GM20431 (cell line): ENCODE measurements at regions not wholly inside any gene's neighbourhood (a gene's known extent, or its start where the extent isn't known, plus 50 kb on each side); places are given as distances from the start of the nearest gene placed in this dataset.

Experiments
- in situ Hi-C: fragments of 300-500 bp; cut with MseI, MboI; formaldehyde crosslinking; loops from one replicate; pipeline ENCODE4 v1.15.0; 2020; ENCODE audit warnings: low sequenced_read_pairs; ENCODE audit not compliant: unreplicated experiment

DNA sequence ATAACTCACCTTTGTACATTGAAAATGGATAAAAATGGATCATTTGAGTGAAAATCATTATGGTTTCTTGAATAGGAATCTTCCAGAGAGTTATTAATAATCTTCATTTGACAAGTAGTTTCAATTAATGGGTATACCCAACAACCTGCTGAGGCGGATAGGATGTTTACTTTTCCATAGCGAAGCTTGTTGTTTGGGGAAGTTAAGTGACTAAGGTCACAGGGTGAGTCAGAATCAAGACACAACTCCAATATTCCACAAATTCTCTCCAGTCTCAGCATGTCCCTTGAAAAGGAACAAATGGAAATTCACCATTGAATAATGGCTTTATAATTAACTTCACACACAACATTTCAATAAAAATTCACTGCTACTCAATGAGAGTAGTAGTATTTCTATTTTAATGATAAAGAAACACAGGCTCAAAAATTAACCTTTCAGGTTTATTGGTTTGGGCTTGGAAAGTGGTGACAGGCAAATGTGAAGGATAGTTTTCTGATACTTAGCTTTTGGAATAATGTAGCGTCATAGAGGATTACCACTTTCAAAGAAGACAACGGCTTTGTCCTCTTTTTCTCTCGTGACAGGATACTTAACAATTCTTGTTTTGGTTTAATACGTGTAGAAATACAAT, 211.3 kb downstream of the GPD2 start:
- in situ Hi-C loops: no loop called here

DNA sequence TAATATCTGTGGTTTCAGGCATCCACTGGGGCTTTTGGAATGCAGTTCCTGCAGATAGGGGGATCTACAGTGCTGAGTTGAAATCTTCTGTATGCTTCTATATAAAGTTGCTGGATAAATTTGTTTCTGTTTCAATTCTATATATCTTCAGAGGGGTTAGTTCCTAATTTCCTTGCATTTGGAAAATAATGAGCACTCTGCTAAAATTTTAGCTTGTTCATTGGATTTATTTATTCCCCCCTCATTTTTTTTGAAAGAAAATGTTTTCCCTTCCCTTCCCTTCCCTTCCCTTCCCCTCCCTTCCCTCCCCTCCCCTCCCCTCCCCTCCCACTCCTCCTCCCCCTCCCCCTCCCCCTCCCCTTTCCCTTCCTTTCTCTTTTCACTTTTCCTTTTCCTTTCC, 212.3 kb downstream of the GPD2 start:
- in situ Hi-C loops: no loop called here

DNA sequence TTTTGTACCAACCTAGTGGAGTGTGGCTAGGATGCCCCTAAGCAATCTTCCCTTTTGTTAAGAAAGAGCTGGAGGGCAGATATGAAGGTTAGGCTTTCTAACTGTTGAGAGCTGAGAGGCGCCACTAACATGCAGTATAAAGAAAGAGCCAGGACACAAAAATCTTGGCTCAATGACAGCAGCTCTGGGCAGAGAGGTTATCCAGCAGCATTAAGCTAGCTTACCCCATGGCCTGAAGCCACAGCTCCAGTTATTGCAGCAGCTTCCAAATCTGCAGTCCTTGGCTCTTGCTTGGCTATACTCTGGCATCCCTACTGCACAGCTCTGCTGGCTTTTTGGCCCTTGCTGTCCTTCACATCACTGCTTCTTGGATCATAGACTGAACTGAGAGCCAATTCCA, 213.4 kb downstream of the GPD2 start:
- in situ Hi-C loops: no loop called here

DNA sequence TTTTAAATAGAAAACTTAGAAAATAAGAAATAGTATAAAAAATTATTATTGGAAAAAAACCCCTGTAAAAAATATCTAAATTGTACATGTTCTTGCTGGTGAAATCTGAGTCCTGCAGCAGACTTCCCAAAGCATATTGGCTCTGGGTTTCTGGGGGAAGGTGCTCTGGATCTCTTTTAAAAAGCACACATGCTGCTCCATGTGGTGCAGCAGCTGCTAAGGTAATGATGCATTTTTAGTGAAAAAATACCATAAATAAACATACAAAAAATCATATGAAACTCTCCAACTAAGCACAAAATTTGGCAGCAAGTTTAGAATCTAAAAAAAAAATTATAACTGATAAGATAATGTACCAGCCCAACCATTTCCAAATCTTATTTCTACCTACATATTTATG, 216.5 kb downstream of the GPD2 start:
- in situ Hi-C loops: no loop called here

DNA sequence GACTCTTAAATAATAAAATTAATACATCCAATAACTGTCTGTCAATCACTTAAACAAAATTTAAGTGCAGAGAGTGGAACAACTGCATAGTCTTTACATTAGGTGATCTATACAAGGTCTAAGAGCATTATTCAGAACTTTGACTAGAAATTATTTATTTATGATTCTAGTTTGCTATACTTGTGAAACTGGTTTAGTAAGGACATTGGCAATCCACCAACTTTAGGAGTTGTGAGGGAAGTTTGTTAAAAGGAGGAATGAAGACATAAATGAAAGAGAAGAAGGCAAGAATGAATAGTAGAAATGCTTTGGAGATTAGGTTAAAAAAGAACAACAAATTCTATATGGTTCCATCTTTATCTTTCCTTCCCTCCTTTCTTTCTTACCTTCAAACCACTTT, 217.5 kb downstream of the GPD2 start:
- in situ Hi-C loops: no loop called here

DNA sequence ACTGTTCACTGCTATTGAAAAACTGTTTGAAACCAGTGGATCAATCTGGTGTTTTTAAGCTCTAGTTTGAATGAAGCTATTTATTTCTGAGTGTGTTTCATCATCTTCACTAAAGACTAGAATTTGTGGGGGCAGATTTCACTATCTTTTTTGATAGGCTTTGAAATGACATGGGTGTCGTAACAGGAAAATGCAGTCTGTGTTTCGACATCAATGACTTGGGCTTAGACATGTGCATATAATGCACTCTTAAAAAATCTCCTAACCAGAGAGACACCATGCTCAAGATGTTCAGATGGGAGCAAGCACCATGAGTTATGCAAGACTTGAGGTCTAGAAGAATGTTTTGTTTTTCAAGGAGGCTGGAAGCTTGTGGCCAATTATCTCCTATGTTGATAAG, 221.6 kb downstream of the GPD2 start:
- in situ Hi-C loops: no loop called here

DNA sequence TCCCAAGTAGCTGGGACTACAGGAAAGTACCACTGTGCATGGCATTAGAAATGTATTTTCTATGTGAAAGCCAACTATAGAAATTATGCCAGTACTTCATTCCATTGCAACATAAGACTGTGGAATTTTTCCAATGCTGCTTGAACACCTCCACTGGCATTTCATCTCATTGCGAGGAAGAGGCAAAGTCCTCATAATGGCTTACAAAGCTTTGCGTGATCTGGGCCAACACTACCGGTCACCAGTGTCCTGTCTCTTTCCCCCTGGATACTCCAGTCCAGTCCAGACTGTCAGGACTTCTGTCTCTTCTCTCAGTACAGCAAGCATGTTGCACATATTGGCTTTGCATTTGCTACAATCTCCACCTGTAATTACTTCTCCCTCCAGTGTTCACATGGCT, 223.5 kb downstream of the GPD2 start:
- in situ Hi-C loops: no loop called here

DNA sequence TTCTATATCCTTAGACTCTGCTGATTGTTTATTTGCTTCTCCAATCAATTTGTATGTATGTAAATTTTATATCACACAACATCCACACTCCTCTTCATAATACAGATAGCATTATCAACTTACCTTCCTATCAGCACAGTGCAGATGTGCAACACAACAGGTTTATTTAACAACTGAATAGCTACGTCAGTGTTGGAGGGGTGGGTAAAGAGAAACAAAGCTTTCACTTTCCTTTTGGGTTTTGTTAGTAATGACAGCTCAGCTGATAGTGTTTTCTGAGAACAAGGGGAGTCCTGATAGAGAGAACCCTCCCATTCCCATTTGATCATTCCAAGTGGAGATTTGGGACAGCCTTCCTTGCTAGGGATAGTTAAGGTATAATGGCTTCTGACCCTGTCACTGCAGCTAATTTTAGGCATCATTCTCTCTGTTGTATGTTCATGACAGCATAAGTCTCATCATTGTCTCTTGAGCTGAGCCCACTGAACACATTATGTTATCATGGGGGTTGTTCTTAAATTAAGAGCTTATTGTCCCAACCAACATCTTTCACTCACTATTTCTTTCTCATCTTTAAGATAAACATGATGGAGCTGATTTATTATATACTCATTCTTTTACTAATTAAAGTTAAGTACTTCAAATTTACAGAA, 227.7 kb downstream of the GPD2 start:
- in situ Hi-C loops: no loop called here

DNA sequence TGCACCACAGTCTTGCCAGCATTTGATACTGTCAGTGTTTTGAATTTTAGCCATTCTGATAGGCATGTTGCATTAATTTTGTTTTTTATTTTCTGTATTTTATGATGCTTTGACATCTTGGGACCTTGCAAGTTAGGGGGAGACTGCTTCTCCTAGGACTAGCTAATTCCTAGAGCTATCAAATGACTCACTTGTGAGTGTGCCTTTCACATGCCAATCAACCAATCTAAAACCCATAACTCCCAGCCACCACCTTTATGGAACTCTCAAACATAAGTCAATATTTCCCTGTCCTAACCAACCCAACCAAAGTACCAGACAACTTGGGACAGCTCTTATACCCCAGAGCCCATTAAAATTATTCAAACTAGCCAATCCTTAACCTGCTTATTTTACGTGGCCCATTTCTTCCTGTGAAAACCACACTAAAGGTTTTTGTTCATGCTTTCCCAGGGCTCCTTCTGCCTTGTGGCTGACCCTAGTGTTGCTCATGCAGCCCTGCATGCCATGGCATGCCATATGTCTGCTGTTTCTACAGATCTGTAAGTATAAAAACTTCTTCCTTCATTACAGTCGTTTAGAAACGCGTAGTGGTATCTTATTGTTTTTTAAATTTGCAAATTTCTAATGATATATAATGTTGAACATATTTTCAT, 230.1 kb downstream of the GPD2 start:
- in situ Hi-C loops: no loop called here

DNA sequence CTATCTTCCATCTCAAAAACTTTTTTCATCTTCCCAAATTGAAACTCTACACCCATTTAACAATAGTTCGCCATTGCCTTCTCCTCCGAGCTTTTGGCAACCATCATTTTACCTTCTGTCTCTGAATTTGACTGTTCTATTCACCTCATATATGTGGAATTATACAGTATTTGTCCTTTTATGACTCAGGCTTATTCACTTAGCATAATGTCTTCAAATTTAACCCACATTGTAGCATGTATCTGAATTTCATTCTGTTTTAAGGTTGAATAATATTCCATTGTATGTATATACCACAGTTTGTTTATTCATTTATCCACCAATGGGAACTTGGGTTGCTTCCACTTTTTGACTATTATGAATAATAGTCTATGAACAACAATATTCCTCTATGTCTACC, 233.9 kb downstream of the GPD2 start:
- in situ Hi-C loops: no loop called here

DNA sequence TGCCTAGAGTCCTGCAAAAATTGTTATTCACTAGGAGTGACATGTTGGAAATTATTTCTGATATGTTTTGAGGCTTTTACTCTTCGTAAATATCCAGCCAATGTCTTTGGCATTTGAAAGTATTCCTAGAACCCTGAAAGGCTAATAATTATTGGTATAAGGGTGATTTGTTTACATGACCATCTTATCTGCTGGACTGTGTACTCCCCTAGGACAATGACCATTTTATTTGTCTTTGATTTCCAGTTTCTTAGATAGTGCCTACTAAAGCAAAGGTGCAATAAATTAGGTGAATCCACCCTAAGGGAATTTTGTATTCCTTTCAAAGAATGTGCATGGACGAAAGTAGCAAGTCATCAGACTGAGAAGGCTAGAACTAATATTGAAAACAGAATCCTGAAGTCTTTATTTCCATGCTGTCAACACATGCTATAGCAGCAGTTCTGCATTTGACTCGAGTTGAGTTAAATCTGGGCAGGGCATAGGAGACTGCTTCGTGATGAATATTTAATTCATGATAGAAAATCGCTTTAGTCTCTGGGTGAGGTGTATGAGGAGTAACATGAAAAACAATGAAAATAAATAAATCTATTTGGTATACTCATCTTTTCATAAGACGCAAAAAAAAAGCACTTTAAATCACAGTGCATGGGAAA, 235.7 kb downstream of the GPD2 start:
- in situ Hi-C loops: no loop called here

DNA sequence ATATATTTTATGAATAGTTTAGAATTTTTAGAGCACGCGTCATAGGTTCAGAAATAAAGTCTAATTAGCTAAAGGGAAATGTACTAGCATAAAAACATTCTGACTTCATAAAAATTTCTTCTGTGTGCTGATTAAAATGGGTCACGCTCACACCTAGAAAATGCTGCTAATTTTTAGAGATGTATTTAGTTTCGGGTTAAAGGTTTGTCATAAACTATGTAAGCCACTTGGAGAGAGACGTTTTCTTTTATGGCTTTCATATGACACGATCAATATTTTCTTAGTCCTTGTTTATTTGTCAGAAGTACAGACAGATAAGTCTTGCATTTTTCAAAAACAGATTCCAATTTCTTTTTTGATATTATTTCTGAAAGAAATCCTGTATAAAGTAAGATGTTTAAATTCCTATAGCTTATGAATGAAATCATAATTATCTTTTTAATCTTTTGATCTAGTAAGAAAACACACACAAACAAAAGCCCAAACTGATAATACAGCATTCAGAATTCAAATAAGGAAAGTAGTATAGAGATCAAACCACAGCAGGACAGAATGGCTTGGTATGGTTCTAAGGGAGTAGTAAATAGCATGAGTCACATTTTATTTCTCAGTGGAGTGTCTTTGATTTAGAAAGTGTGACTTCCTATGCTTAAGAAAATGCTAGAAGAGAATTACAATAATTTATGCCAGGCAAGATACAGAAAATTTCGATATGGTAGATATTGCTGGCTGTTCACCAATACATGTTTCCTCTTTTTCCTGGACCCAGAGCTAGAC, 236.6 kb downstream of the GPD2 start:
- in situ Hi-C loops: no loop called here

DNA sequence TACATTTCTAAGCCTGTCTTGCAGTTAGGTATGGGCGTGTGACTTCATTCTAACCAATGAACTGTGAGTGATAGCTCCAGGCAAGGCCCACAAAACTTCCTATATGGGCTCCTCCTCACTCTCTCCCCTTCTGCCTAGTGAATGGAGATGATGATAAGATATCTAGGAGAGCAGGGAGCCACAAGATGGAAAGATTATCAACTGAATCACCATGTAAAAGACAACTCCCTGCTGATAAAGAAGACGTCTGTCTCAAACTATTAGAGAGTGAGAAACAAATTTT, 237.1 kb downstream of the GPD2 start:
- in situ Hi-C loops: no loop called here

DNA sequence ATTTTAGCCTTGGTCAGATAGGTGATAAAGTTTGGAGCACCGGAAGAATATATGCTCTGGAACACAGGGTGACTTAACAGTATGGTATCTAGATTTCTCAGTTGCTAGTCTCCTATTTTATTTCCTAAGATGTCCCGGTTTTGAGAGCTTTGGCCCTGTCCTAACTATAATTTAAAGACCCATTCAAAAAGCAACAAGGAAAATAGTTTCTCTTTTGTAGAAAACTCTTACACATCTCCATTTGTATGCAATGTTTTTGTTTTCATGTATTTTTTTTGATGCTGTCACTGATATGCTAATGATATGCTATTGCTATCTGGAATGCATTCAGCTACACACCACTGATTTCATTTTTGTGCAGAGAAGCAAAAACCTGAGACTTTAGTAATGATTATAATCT, 237.8 kb downstream of the GPD2 start:
- in situ Hi-C loops: no loop called here

DNA sequence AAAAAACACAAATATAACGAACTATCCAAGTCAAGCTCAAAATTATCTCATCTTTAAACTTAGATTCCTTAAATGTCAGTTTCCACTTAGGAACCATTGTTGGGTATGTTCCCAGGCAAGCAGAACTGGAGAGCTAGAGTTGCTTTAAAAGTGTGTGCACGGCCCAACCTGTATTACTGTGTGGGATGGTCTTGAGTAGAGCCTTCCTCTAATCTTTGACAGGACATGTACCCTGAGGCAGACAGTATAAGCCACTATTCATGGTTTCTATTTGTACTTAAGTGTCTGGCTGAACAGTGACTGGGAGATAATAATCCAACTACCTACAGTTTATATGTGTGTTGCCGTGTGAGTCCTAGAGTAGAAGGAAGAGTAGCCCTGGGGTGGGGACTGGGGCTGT, 239.7 kb downstream of the GPD2 start:
- in situ Hi-C loops: no loop called here

DNA sequence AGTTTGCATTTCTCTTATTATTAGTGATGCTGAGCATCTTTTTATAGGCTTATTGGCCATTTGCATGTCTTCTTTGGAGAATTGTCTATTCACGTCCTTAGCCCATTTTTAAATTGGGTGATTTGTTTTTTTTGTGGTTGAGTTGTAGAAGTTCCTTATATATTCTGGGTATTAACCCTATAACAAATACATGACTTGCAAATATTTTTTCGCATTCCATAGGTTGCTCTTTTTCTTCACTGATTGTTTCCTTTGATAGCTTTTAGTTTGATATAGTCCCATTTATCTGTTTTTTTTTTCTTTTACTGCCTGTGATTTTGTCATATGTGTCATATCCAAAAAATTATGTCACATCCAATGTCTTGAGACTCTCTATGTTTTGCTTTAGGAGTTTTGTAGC, 243.6 kb downstream of the GPD2 start:
- in situ Hi-C loops: no loop called here

DNA sequence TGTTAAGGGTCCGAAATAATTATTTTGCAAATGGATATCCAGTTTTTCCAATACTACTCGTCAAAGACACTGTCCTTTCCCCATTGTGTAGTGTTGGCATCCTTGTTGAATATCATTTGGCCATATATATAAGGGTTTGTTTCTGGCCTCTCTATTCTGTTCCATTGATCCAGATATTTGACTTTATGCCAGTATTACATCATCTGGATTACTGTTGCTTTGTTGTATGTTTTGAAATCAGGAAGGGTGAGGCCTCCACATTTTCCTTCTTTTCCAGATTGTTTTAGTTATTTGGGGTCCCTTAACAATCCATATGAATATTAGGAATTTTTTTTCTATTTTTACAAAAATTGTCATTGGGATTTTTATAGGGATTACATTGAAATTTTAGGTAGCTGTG, 244.1 kb downstream of the GPD2 start:
- in situ Hi-C loops: no loop called here

DNA sequence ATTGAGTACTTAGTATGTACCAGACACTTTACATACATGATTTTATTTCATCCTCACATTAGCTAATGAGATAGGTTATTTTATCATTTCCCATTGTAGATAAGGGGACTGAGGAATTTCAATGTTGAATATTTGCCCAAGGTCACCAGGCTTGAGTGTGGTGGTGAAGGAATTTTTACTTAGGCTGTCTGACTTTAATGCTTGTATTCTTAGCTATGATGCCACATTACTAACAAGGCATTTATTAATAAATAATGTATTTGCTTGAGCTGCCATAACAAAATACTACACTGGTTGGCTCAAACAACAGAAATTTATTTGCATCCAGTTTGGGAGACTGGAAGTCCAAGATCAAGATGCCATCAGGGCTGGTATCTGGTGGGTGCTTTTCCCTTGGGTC, 250.9 kb downstream of the GPD2 start:
- in situ Hi-C loops: no loop called here

DNA sequence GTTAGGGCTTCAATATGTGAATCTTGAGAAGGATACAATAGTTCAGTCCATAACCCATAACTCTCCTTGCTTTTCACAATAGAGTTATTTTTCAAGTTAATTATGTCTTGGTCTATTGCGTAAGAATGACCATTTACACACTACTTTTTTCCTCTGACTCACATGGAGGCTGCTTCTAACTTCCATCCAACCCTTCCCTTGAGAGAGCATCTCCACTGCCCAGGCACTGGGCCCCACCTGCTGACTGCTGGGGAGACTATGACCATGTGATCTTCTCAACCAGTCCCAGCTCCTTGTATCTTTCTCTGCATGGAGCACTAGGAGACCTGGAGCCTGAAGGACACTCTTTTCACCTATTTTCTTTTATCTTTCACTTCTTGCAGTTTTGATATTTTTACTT, 251.5 kb downstream of the GPD2 start:
- in situ Hi-C loops: no loop called here

DNA sequence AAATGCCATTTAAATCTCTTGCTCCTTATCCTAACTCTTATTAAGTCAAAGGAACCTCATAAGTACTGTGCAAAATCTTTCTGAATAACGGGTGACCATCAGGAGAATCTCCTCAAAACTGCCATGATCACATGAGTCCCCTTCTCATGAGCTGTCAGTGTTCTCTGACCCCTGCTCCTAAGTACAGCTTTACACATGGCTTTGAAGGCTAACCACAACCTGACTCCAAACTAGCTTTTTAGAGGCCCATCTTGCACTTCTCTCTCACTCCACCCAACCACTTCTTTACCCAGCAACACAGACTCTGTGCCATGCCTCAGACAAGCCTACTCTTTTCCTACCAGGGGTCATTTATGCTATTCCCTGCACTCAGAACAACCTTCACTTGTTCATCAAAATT, 253.8 kb downstream of the GPD2 start:
- in situ Hi-C loops: no loop called here

DNA sequence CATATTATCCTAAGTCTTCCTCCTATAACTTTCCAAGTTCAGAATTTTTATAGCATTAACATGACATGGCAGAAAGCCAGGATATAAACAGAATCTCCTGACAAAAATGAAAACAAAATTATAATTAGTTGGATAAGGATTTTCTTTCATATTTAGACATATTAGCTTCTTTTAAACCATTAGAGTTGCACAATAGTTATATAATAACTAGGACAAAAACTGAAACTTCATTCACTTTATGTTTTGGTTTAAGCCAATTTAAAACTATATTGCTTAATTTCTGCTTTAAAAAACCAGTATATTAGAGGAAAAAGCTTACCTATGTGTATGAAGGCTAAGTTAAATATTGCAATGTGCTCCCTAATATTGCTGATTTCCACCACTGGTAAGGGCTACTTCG, 254.8 kb downstream of the GPD2 start:
- in situ Hi-C loops: no loop called here
